ENCODE measurements at regions not wholly inside any gene's neighbourhood (a gene's known extent, or its start where the extent isn't known, plus 50 kb on each side); places are given as distances from the start of the nearest gene placed in this dataset.

- no peak for DNase-seq (ENCODE audit: low spot score)
Observed at GRCh38 chr2:144686518-144687215, 166.7 kb upstream of the ZEB2 start.

DNA sequence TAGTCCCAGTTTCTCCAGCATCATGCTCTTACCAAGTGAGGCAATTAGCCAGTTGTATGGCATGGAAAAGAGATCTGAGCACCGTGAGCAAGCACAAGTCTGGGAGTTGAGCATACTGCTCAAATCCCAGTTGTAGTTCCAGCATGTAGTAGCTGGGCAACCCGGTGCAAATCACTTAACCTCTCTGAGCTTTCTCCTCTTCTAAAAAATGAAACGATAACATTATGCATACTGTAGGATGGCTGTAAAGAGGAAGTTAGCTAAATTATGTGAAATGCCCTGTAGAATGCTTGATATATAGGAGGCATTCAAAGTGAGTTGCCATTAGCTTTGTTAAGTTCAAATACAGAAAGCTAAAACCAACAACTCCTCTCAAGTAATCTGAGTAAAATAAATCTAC is 164.0 kb upstream of the ZEB2 start:
- DNase-seq (ENCODE audit: low spot score): no peak

GRCh38 chr2:144683107-144683753 is 163.3 kb upstream of the ZEB2 start:
- DNase-seq (ENCODE audit: low spot score): no peak

DNA sequence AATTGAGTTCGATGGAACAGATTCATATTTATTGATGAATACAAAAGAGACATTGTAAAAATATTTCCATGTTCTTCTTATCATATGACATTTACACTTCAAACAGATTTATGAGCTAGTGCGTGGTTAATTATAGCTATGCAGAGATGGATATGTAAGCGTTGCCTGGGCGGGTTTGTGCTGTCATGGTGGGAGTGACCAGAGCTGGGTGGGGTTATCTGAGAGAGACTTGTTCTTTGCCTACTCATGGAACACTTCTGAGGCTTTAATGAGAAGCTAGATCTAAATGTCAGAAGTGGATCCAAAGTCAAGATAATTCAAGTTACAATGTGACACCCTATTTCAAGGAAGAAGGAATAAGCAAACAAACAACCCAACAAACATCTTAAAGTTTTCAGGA is 162.3 kb upstream of the ZEB2 start:
- DNase-seq (ENCODE audit: low spot score): peak; percentile 32

GRCh38 chr2:144681389-144681788 is 161.5 kb upstream of the ZEB2 start:
- DNase-seq (ENCODE audit: low spot score): no peak

GRCh38 chr2:144679942-144680341 is 160.0 kb upstream of the ZEB2 start:
- DNase-seq (ENCODE audit: low spot score): no peak

GRCh38 chr2:144678736-144679135 is 158.8 kb upstream of the ZEB2 start:
- no peak for DNase-seq (ENCODE audit: low spot score)

- DNase-seq (ENCODE audit: low spot score): no peak
Observed at GRCh38 chr2:144675731-144676130, 155.8 kb upstream of the ZEB2 start.

DNA sequence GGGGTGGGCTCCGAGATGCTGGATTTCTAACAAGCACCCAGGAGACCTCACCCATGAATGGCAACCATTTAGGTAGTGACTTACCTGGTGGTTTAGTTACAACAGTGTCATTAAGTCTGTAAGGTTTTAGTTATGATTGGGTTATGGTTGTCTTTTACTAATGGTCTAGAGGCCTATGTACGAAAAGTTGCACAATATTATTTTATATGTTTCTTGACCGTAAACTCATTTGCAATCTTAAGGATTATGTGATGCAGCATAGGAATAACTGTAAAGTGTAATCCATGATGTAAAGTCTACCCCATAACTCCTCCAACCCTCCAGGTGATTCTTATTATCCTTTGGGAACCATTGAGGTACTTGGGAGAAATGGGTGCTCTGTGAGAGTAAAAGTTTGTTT is 155.4 kb upstream of the ZEB2 start:
- no peak for DNase-seq (ENCODE audit: low spot score)

GRCh38 chr2:144674071-144674470 is 154.2 kb upstream of the ZEB2 start:
- no peak for DNase-seq (ENCODE audit: low spot score)

DNA sequence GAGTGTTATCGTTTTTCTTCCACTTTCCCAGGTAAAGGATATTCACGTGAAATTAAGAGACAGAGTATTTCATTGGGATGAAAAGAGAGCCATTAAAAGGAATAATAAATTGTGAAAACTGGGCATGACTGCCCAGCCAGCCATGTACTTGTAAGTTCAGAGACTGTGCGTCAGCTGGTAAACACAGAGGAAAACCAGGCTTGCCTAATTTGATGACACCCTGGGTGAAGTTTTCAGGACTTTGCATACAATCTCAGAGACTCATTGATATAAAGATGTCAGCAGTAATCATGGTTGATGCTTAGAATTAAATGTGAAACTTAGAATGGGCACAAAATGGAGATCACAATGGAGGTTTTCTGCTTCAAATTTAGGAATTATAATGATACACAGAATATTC is 153.5 kb upstream of the ZEB2 start:
- no peak for DNase-seq (ENCODE audit: low spot score)

- DNase-seq (ENCODE audit: low spot score): no peak
Observed at GRCh38 chr2:144671695-144672455, 152.0 kb upstream of the ZEB2 start.

DNA sequence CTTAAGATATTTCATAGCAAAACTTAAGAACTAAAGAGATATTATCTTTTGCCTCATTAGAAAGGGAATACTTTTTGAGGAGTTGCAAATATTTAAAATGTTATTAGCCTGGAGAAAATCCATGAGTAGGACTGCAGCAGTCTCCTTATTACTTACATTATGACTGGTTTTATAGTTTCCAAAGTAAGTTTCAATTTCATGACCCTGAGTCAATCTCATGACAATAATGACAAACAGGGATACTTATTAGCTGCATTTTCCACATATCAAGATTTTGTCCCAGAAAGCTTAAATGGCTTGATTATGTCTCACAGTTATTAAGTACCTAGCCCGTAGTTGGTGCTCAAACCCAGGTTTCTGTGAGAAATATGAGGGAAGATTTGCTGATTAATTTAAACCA is 150.8 kb upstream of the ZEB2 start:
- DNase-seq (ENCODE audit: low spot score): no peak

GRCh38 chr2:144670080-144670479 is 150.2 kb upstream of the ZEB2 start:
- DNase-seq (ENCODE audit: low spot score): no peak

DNA sequence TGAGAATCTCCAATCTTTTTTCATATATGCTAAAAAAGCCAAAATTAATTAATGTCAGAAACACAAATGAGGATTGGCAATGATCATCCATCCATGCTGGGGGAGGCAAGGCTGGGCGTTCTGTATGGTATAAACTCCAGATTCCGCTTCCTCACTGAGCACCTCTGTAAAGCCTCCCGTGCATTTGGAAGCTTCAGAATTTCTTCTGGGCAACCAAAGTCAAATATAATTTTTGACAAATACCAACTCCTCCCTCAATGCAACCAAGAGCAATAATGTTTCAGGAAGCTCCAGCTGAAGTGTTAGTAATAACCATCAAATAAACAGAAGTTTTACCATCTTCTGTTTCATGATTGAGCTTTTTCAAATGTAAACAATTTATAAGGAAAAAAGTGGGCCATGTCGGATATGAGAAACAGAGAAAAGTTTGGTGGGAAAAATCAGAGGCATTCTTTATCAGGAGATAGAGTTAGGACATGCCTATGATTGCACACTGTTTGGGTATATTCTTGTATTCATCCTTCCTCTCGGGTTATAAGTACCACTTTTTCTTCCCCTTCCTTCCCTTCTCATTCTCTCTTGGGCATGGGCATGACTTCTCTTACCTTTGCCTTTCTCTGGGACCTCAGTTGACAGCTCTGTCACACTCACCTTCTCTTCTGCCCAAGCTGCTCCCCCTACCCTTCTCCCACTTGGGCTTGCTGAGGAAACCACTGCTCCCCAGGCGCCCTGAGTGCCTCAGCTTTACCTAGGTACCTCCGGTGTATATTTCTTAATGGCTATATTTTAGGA is 149.5 kb upstream of the ZEB2 start:
- no peak for DNase-seq (ENCODE audit: low spot score)

DNA sequence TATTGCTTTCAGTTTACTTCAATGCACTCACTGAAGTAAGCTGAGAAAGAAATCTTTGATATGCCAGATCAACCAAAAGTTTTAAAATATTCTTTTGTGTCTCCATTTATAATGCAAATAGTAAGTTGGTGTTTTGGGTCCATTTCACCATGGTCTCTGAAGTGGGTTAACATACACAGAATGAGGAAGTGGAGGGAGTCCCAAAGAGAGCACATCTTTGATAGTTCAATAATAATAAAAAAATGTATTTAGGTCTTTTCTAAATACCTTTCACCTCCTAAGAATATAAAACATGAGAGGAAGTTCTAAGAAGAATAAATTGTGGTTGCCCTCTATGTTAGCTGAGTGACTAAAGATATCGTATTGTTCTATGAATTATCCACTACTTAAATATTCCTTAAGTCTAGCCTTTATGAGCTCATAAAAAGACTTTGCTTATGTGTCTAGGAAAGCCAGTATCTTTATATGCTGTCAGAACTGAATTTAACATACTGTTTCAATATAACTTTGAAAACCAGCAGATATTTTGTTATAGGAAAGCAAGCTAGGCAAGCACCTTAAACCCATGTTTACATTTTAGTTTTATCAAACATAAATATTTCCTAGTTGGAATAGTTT is 148.7 kb upstream of the ZEB2 start:
- DNase-seq (ENCODE audit: low spot score): no peak

DNA sequence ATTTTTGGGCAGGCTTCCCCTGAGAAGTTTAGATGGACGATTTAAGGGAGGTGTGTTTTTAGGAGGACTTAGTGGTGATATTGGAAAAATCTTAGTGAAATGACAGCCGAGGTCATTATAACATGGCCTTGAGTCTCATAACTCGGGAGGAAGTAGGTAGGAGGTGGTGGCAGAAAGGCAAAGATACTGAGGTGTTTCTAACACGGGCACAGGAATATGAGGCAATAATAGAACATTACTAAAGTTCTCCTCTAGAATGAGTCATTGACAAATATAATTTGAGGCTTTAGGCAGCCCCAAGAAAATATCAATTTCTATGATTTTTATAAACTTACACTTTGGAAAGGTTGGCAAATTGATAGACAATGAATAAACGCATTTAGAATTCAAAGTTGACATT is 146.1 kb upstream of the ZEB2 start:
- DNase-seq (ENCODE audit: low spot score): no peak

DNA sequence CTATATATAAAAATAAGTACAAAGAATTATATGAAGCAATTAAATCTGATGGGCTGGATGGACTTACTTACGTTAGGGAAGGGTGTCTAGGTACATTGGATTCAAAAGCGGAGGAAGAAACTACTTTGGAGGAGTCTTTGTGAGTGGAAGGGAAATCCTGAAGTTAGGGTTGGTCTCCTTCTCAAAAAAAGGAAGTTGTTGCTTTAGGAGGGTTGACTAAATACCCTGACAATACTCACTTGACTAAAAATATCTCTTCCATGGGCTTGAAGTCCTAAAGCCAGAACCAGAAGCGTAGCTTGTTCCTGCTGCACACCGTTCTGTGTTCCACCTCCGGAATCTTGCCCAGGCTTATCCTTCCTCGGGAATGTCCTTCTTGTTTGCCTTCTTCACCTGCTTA is 143.3 kb upstream of the ZEB2 start:
- DNase-seq (ENCODE audit: low spot score): no peak

DNA sequence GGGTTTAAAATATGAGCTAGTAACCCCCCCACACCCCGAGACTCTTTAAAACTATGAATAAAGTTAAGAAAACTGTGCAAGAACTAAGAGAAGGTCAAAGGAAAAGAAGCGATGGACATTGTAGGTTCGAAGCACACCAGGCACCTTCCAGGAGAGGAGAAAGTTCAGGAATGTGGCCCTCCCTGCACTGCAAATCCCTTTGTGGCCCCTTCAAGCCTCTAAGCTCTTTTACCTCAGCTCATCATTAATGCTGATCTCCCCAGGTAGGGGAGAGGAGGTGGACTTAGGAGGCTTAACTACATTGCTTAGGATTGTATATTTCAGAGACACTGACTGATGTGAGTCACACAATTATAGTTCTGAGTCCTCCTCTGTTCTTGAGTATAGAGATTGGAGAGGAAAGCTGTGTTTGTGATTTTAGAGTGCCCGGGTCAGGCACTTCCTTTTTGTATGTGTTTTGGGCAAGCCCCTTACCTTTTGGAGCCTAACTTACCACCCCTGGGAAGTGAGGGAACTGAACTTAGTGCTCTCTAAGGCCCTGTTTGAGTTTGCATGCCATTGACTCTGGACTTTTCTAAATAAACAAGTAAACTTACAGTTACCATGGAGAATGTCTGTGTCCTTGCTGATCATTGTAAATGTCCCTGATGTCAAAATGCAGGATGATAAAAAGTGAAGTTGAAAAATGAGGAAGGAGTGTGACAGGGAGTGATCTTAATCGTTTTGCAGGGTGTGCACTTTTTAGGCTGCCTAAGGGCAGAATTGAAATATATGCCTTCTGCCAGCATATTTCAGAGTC is 140.8 kb upstream of the ZEB2 start:
- no peak for DNase-seq (ENCODE audit: low spot score)

DNA sequence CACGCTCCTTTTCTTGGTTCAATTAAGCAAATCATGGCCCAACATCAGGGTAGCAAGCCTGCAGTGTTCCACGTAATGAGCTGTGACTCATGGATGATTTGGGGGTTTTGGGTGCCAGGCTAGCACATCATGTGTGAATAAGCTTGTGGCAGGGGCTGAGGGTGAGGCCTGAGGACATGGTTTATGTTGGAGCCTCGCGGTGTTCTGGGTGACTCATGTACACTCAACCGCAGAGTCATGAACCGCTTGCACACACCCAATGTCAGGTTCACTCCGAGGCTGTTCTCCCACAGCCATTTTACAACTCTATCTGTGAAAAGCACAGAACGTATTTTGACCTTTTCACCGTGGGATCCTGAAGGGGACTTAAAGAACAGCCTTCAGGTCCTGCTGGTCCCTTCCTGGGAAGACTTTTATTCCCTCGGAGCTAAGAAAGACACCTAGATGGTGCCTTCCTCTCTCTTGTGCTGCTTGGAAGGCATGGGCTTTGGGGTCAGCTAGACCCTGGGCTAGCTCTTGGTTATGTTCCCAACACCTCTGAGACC is 139.9 kb upstream of the ZEB2 start:
- peak; percentile 91 for DNase-seq (ENCODE audit: low spot score)

DNA sequence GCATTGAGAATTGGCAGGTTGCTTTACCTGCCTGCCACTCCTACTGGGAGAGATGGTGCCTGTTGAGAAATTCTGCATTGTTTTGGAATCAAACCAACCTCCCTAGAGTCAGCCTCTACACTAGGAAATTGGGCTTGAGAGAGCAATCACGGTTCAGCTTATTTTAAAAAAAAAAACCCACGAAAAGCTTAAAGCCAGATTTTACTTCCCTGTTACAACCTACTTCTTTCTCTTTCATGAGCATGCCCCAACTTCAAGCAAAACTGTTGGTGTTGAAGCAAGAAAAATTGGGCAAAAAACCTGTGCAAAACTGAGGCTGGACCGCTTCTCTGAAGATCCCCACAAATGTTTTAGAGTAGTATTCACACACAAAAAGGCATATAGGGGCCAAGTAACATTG is 134.6 kb upstream of the ZEB2 start:
- no peak for DNase-seq (ENCODE audit: low spot score)

Data from SW480 (cell line).